ENCODE measurements at regions not wholly inside any gene's neighbourhood (a gene's known extent, or its start where the extent isn't known, plus 50 kb on each side); places are given as distances from the start of the nearest gene placed in this dataset.

GRCh38 chr1:29682919-29683295 is 446.6 kb downstream of the PTPRU start:
- TF ChIP-seq EZH2phosphoT487 (IDR thresholded peaks at IDR 0.05; ENCODE audit: borderline replicate concordance, low read length) (no peak), CTCF (IDR thresholded peaks at IDR 0.05; ENCODE audit: low read depth, low read length, poor library complexity, severe bottlenecking) (no peak)
